ENCODE measurements at regions not wholly inside any gene's neighbourhood (a gene's known extent, or its start where the extent isn't known, plus 50 kb on each side); places are given as distances from the start of the nearest gene placed in this dataset.
A peak's percentile ranks its signal among the peaks of the same experiment; 100 is the strongest.

- DNase-seq (ENCODE audit: low spot score) = peak; percentile 84
- no peaks in the 10 kb centered on the region for H3K9me3 Mint-ChIP-seq
- peak overlapping the region; percentile 98 for H3K27ac Mint-ChIP-seq
- H3K4me1 Mint-ChIP-seq = peaks cover 62% of the 10 kb centered on the region
- ChIA-PET POLR2A (interaction anchor here (1.4 kb wide), 1 partner anchor 12 kb away, joined by 5 read pairs; no protein-coding TSS in a partner anchor), CTCF (interaction anchor here (0.7 to 2.3 kb wide), 3 partner anchors 9 to 58 kb away, joined by 3 to 12 read pairs (median 3); no protein-coding TSS in a partner anchor)
- peak; percentile 75 for ATAC-seq
- peaks cover 11% of the 10 kb centered on the region for H3K36me3 Mint-ChIP-seq
- H3K4me3 Mint-ChIP-seq = 0 out of 2 replicates have a peak overlapping the region, but pooled peaks have one; percentile 14
- TF ChIP-seq ZBTB21 (CRISPR knock-in tag; IDR thresholded peaks at IDR 0.05; ENCODE audit: borderline replicate concordance) (peak; percentile 78; the same call in 1 of the 2 replicates), CREM (CRISPR knock-in tag; IDR thresholded peaks at IDR 0.05) (peak; percentile 50; the same call in 1 of the 2 replicates), SP1 (CRISPR knock-in tag; conservative IDR thresholded peaks at IDR 0.05) (0 out of 2 replicates have a peak, but pooled peaks have one; percentile 43), ZNF232 (CRISPR knock-in tag; IDR thresholded peaks at IDR 0.05) (no peak)
- no peaks in the 10 kb centered on the region for H3K27me3 Mint-ChIP-seq (ENCODE audit: low read depth)
These were observed 54.6 kb downstream of the NCOR2 start for GRCh38 chr12:124512667-124513296.

- Mint-ChIP-seq H3K27ac (peak overlapping the region; percentile 98; the same call in 1 of the 2 replicates), H3K27me3 (ENCODE audit: low read depth) (no peaks in the 10 kb centered on the region), H3K4me3 (no peak overlapping the region), H3K9me3 (no peaks in the 10 kb centered on the region), H3K36me3 (peaks cover 11% of the 10 kb centered on the region), H3K4me1 (peaks cover 75% of the 10 kb centered on the region)
- TF ChIP-seq ATF3 (CRISPR knock-in tag; conservative IDR thresholded peaks at IDR 0.05) (no peak), SMAD3 (CRISPR knock-in tag; IDR thresholded peaks at IDR 0.05; ENCODE audit: borderline replicate concordance) (no peak), PREB (CRISPR knock-in tag; IDR thresholded peaks at IDR 0.05; ENCODE audit: borderline replicate concordance) (no peak), RELA (CRISPR knock-in tag; IDR thresholded peaks at IDR 0.05; ENCODE audit: borderline replicate concordance) (no peak), SMAD4 (CRISPR knock-in tag; IDR thresholded peaks at IDR 0.05) (no peak), PRDM15 (CRISPR knock-in tag; IDR thresholded peaks at IDR 0.05) (peak; percentile 11; the same call in 1 of the 2 replicates)
- ChIA-PET CTCF (interaction anchor here (2.3 kb wide), 1 partner anchor 11 kb away, joined by 12 read pairs; no protein-coding TSS in a partner anchor), POLR2A (no interaction called here)
- no peak for DNase-seq (ENCODE audit: low spot score)
- ATAC-seq = no peak
These were observed 56.0 kb downstream of the NCOR2 start for GRCh38 chr12:124511259-124511985.

- Mint-ChIP-seq H3K4me1 (peaks cover 80% of the 10 kb centered on the region), H3K4me3 (no peak overlapping the region), H3K27ac (peak overlapping the region; percentile 98), H3K9me3 (no peaks in the 10 kb centered on the region), H3K27me3 (ENCODE audit: low read depth) (no peaks in the 10 kb centered on the region), H3K36me3 (peaks cover 8% of the 10 kb centered on the region)
- no peak for ATAC-seq
- DNase-seq (ENCODE audit: low spot score) = peak; percentile 46
- ChIA-PET CTCF (interaction anchor here (1.1 to 1.6 kb wide), 3 partner anchors 9 to 139 kb away, joined by 4 to 5 read pairs (median 4); no protein-coding TSS in a partner anchor), POLR2A (no interaction called here)
- TF ChIP-seq GABPB1 (CRISPR knock-in tag; IDR thresholded peaks at IDR 0.05) (no peak), ZNF263 (CRISPR knock-in tag; IDR thresholded peaks at IDR 0.05; ENCODE audit: low read depth) (no peak), NR2C2 (CRISPR knock-in tag; IDR thresholded peaks at IDR 0.05) (no peak), E2F1 (CRISPR knock-in tag; IDR thresholded peaks at IDR 0.05) (no peak), OVOL2 (CRISPR knock-in tag; IDR thresholded peaks at IDR 0.05; ENCODE audit: borderline replicate concordance) (no peak), E2F4 (CRISPR knock-in tag; IDR thresholded peaks at IDR 0.05; ENCODE audit: borderline replicate concordance, low read depth) (no peak), AFF4 (CRISPR knock-in tag; IDR thresholded peaks at IDR 0.05; ENCODE audit: borderline replicate concordance) (no peak)
These were observed 57.0 kb downstream of the NCOR2 start for GRCh38 chr12:124510301-124510970.

Data from WTC11 (cell line).